ENCODE measurements at regions not wholly inside any gene's neighbourhood (a gene's known extent, or its start where the extent isn't known, plus 50 kb on each side); places are given as distances from the start of the nearest gene placed in this dataset.

- in situ Hi-C loops (cut with MboI; ENCODE audit: low sequenced_read_pairs): no loop called here
Observed at GRCh38 chr2:134189009-134189720, 64.7 kb upstream of the MGAT5 start.

- in situ Hi-C loops (cut with MboI; ENCODE audit: low sequenced_read_pairs): no loop called here
Observed at GRCh38 chr2:134190062-134190806, 63.6 kb upstream of the MGAT5 start.

- in situ Hi-C loops (cut with MboI; ENCODE audit: low sequenced_read_pairs): no loop called here
Observed at GRCh38 chr2:134190807-134191203, 63.1 kb upstream of the MGAT5 start.

GRCh38 chr2:134191835-134192234 is 62.0 kb upstream of the MGAT5 start:
- in situ Hi-C loops (cut with MboI; ENCODE audit: low sequenced_read_pairs): no loop called here

GRCh38 chr2:134193006-134193405 is 60.9 kb upstream of the MGAT5 start:
- in situ Hi-C loops (cut with MboI; ENCODE audit: low sequenced_read_pairs): no loop called here

GRCh38 chr2:134194519-134194918 is 59.4 kb upstream of the MGAT5 start:
- in situ Hi-C loops (cut with MboI; ENCODE audit: low sequenced_read_pairs): no loop called here

GRCh38 chr2:134195341-134195740 is 58.5 kb upstream of the MGAT5 start:
- in situ Hi-C loops (cut with MboI; ENCODE audit: low sequenced_read_pairs): no loop called here

- in situ Hi-C loops (cut with MboI; ENCODE audit: low sequenced_read_pairs): no loop called here
Observed at GRCh38 chr2:134197445-134197844, 56.4 kb upstream of the MGAT5 start.

- in situ Hi-C loops (cut with MboI; ENCODE audit: low sequenced_read_pairs): no loop called here
Observed at GRCh38 chr2:134198006-134198634, 55.8 kb upstream of the MGAT5 start.

GRCh38 chr2:134199123-134199522 is 54.7 kb upstream of the MGAT5 start:
- in situ Hi-C loops (cut with MboI; ENCODE audit: low sequenced_read_pairs): no loop called here

GRCh38 chr2:134200036-134200618 is 53.7 kb upstream of the MGAT5 start:
- in situ Hi-C loops (cut with MboI; ENCODE audit: low sequenced_read_pairs): no loop called here

GRCh38 chr2:134201533-134201932 is 52.3 kb upstream of the MGAT5 start:
- in situ Hi-C loops (cut with MboI; ENCODE audit: low sequenced_read_pairs): no loop called here

GRCh38 chr2:134202371-134202770 is 51.5 kb upstream of the MGAT5 start:
- in situ Hi-C loops (cut with MboI; ENCODE audit: low sequenced_read_pairs): no loop called here

- in situ Hi-C loops (cut with MboI; ENCODE audit: low sequenced_read_pairs): no loop called here
Observed at GRCh38 chr2:134203175-134203574, 50.7 kb upstream of the MGAT5 start.

Data from HL-60/S4 treated with retinoic acid at 250 ng/mL for 4 days and 3 days (cell line).